ENCODE measurements at regions not wholly inside any gene's neighbourhood (a gene's known extent, or its start where the extent isn't known, plus 50 kb on each side); places are given as distances from the start of the nearest gene placed in this dataset.

DNA sequence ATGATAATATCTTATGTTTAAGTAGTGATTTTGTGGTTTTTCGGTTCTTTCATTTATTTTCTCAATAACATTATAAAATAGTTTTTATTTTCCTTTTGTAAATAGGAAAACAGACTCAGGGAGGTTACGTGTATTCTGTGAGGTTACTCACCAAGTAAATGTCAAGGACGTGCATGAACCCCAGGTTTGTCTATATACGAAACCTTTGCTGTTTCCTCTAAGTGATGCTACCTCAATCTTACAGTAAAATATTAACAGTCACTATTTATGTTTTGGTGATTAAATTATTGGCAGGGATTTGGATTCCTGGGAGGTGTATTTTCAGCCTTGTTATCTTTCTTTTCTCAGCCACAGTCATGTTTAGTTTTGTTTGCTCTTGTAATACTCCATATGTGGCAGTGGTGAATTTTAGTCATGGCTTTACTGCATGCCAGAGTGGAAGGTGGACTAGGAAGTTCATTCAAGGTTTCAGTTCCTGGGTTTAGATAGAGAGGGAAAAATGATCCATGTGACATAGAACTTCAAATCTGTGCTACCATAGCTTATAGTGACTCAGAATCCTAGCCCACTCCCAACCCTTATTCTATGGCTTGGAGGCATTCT lies 139.9 kb downstream of the ARL4A start:
- TF ChIP-seq FOXA1 (IDR thresholded peaks at IDR 0.05) (no peak), L3MBTL2 (conservative IDR thresholded peaks at IDR 0.05) (no peak), TARDBP (IDR thresholded peaks at IDR 0.05) (no peak), SP1 (IDR thresholded peaks at IDR 0.05) (no peak), FOXM1 (IDR thresholded peaks at IDR 0.05; ENCODE audit: borderline replicate concordance) (no peak), ELF4 (IDR thresholded peaks at IDR 0.05) (no peak)

Measured in HEK293T (cell line).